GM12892 (cell line): ENCODE measurements at regions not wholly inside any gene's neighbourhood (a gene's known extent, or its start where the extent isn't known, plus 50 kb on each side); places are given as distances from the start of the nearest gene placed in this dataset.

Source experiments
- POLR2A ChIP-seq: IDR thresholded peaks from 2 replicates; pipeline ENCODE4 v1.6.1; 2011; ENCODE audit warnings: low read depth, low read length, control low read depth
- POLR2AphosphoS5 ChIP-seq: IDR thresholded peaks from 2 replicates; pipeline ENCODE4 v1.6.1; 2011; ENCODE audit warnings: low read depth, low read length, control low read depth
- TAF1 ChIP-seq: IDR thresholded peaks from 2 replicates; pipeline ENCODE4 v1.6.1; 2011; ENCODE audit warnings: low read depth, mild to moderate bottlenecking, control low read depth, low read length, borderline replicate concordance

DNA sequence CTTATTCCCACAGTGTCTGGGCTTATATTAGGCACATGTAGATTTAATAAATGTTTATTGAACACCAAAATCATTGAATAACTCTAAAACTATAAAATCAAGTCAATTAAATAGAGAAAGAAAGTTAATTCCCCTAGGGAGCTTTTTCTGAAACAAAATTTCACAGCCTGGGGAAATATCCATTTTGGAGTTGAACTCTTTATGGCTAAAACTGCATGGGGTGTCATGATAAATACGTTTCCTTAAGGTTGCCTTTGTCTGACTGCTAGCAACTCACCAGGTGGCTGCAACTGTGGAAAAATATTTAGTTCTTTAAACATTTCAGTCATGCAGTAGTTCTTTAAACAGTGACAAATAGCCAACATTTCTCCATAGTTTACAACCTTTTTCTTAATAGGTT is 496.1 kb downstream of the LRRIQ3 start:
- TF ChIP-seq POLR2A (no peak), TAF1 (no peak), POLR2AphosphoS5 (no peak)
